Testis (tissue), 2 donors: ENCODE measurements at regions not wholly inside any gene's neighbourhood (a gene's known extent, or its start where the extent isn't known, plus 50 kb on each side); places are given as distances from the start of the nearest gene placed in this dataset.

ENCODE experiments used
- POLR2A ChIP-seq: fragments of 450-650 bp; IDR thresholded peaks from one replicate; pipeline ENCODE4 v1.6.1; 2017; ENCODE audit warnings: antibody characterized with exemption, mild to moderate bottlenecking, moderate library complexity
- TF ChIP-seq, protein P1 (sequence below), 3 experiments: fragments of 450-650 bp in 2 of 3; fragments of 200-600 bp in 1 of 3; sonication (generic) in 1 of 3; IDR thresholded peaks; one replicate each; pipeline ENCODE4 v1.5.1; 2016 to 2019; ENCODE audit warnings: antibody characterized with exemption in 3 of 3, mild to moderate bottlenecking in 2 of 3, moderate library complexity in 1 of 3

DNA sequence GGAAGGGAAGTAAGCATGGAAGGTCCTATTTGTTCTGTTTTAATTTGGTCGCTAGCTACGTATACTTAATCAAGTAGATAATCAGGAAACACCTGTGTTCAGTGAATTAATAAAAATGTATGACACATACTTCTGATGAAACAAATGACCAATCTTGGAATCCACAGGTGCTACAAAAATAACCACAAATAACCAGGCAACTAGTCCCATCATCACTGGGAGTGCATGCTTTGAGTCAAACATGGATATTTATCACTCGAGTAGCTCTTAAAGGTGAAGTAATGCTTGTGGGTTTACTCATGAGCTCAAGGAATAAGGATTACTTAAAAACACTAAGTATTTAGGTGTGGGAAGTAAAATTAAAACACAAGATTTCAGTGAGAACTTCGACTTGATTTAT lies 285.6 kb upstream of the ID4 start:
- TF ChIP-seq, protein P1, sequence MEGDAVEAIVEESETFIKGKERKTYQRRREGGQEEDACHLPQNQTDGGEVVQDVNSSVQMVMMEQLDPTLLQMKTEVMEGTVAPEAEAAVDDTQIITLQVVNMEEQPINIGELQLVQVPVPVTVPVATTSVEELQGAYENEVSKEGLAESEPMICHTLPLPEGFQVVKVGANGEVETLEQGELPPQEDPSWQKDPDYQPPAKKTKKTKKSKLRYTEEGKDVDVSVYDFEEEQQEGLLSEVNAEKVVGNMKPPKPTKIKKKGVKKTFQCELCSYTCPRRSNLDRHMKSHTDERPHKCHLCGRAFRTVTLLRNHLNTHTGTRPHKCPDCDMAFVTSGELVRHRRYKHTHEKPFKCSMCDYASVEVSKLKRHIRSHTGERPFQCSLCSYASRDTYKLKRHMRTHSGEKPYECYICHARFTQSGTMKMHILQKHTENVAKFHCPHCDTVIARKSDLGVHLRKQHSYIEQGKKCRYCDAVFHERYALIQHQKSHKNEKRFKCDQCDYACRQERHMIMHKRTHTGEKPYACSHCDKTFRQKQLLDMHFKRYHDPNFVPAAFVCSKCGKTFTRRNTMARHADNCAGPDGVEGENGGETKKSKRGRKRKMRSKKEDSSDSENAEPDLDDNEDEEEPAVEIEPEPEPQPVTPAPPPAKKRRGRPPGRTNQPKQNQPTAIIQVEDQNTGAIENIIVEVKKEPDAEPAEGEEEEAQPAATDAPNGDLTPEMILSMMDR (IDR thresholded peaks at IDR 0.05): no peak
- no peak for TF ChIP-seq POLR2A
